AG04449 (cell line): ENCODE measurements at regions not wholly inside any gene's neighbourhood (a gene's known extent, or its start where the extent isn't known, plus 50 kb on each side); places are given as distances from the start of the nearest gene placed in this dataset.
"Not testable (repeated sequence)": the region's sequence is repeated elsewhere in the genome, so short reads cannot be mapped to it uniquely, and the experiment has no call there.

ENCODE experiments used
- CTCF ChIA-PET: fragments of 350-600 bp; formaldehyde crosslinking; extraction: SDS; loops from one replicate; lab custom pipeline; 2021; ENCODE audit warnings: antibody characterized with exemption; lab: Yijun Ruan, JAX
- POLR2A ChIA-PET: fragments of 400-600, 350-600 bp; formaldehyde crosslinking; extraction: SDS; loops from one replicate; lab custom pipeline; 2020; ENCODE audit warnings: antibody characterized with exemption, inconsistent platforms; lab: Yijun Ruan, JAX
- DNase-seq: peaks from one replicate; pipeline ENCODE4 v3.0.0-alpha.2; 2010; ENCODE audit warnings: low read depth, low spot score
- H3K4me3 ChIP-seq: 2 replicates; pipeline ENCODE4 v1.5.1; 2011; ENCODE audit warnings: low read depth, mild to moderate bottlenecking, control low read depth, low read length
- TF ChIP-seq, protein P1 (sequence below): IDR thresholded peaks from one replicate; pipeline ENCODE4 v1.5.1; 2011; ENCODE audit warnings: mild to moderate bottlenecking, moderate library complexity, low read length, control low read depth, inconsistent platforms; ENCODE audit not compliant: insufficient read depth; ENCODE audit errors: missing control alignments

DNA sequence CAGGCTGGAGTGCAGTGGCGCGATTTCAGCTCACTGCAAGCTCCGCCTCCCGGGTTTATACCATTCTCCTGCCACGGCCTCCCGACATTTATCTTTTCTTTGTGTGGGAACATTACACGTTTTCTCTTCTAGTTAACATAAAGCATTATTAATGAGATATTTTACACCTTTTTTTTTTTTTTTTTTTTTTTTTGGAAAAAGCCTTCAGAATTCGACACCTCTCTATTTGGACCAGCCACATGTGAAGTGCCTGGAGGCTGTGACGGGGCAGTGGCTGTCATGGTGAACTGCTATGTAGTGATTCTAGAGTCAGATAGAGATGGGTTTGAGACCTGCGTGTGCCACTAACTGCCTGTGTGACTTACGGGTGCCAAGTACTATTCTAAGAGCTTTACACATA is 64.3 kb downstream of the SMIM38 start:
- DNase-seq, result no peak
- POLR2A ChIA-PET, result no interaction called here
- TF ChIP-seq, protein P1, sequence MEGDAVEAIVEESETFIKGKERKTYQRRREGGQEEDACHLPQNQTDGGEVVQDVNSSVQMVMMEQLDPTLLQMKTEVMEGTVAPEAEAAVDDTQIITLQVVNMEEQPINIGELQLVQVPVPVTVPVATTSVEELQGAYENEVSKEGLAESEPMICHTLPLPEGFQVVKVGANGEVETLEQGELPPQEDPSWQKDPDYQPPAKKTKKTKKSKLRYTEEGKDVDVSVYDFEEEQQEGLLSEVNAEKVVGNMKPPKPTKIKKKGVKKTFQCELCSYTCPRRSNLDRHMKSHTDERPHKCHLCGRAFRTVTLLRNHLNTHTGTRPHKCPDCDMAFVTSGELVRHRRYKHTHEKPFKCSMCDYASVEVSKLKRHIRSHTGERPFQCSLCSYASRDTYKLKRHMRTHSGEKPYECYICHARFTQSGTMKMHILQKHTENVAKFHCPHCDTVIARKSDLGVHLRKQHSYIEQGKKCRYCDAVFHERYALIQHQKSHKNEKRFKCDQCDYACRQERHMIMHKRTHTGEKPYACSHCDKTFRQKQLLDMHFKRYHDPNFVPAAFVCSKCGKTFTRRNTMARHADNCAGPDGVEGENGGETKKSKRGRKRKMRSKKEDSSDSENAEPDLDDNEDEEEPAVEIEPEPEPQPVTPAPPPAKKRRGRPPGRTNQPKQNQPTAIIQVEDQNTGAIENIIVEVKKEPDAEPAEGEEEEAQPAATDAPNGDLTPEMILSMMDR, result no peak
- CTCF ChIA-PET, result interaction anchor here (1.0 to 1.4 kb wide), 2 partner anchors 88 to 424 kb away, joined by 3 read pairs; no protein-coding TSS in a partner anchor
- H3K4me3 ChIP-seq, result no peak overlapping the region

DNA sequence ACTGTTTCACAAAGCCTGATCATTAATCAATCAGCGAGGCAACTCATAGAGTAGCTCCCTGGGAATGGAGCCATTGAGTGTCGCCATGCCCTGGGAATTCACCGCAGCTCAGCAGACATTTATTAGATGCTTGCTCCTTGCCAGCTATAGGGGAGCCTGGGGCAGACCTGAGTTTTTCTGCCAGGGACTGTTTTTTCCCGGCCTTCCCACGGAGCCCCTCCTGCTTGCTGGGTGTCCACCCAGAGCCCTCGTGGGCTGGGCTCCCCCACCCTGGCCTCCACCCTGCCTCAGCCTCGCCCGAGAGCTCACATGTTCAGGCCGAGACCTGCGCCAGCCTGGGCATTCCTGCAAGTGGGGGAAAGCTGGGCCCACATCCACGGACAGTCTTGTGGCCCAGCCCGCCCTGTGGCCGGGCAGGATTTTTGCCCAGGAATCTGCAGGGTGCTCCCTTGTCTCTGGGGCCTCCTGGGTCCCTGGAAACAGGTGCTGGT is 64.9 kb downstream of the SMIM38 start:
- ChIA-PET POLR2A (no interaction called here), CTCF (interaction anchor here (1.0 to 1.4 kb wide), 2 partner anchors 89 to 423 kb away, joined by 3 read pairs; no protein-coding TSS in a partner anchor)
- no peak overlapping the region for H3K4me3 ChIP-seq
- TF ChIP-seq, protein P1, result no peak
- no peak for DNase-seq

DNA sequence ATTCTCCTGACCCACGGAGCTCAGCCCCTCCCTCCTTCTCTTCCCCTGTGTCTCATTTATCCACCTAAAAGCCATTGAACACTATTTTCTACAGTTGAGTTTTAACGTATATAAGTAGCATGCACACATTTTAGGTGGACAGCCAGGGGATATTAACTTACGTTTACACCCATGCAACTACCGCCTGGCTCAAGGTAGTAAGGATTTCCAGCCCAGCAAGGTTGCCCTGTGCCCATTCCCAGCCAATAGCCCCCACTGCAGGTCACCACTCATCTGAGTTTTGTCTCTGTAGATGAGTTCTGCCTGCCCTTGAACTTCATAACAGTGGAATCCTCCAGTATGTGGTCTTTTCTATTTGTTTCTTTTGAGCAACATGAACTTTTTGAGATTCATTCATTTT is 65.4 kb downstream of the SMIM38 start:
- POLR2A ChIA-PET, result no interaction called here
- DNase-seq, result no peak
- CTCF ChIA-PET, result interaction anchor here (1.0 to 1.4 kb wide), 2 partner anchors 90 to 423 kb away, joined by 3 read pairs; no protein-coding TSS in a partner anchor
- no peak overlapping the region for H3K4me3 ChIP-seq
- TF ChIP-seq, protein P1, result no peak

DNA sequence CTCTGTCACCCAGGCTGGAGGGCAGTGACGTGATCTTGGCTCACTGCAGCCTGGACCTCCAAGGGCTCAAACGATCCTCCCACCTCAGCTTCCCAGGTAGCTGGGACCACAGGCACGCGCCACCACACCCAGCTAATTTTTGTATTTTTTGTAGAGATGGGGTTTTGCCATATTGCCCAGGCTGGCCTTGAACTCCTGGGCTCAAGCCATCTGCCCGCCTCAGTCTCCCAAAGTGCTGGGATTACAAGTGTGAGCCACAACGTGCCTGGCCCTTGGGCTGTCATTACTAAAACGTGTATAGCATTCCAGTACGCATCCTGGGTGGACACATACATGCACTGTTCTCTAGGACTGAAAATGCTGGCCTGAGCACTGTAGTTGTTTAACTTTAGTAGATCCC is 65.9 kb downstream of the SMIM38 start:
- DNase-seq, CTCF ChIA-PET: not testable (repeated sequence)

DNA sequence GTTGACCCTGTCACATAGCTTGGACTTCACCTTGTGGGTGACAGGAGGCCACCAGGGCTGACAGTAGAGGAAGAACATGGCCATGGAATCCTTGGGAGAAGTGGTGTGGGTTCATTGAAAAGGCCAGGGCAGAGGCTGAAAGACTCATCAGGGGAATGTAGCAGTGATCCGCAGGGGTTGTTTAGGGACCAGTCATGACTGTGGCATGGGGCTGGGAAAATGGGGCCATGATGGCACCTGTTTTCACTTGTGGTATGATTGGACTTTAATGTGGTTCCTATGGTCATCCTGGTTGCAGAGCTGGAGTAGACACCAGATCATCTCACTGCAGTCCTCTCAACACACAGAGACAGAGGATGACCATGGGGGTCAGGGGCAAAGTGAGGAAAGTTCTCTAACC is 66.7 kb upstream of the MYEOV start:
- H3K4me3 ChIP-seq, result no peak overlapping the region
- ChIA-PET CTCF (interaction anchor here (1.2 kb wide), 1 partner anchor 11 kb away, joined by 3 read pairs; no protein-coding TSS in a partner anchor), POLR2A (interaction anchor here (0.6 kb wide), 1 partner anchor 361 kb away, joined by 3 read pairs; no protein-coding TSS in a partner anchor)
- TF ChIP-seq, protein P1, result no peak
- no peak for DNase-seq

More for the DNA sequence above, 65.9 kb downstream of the SMIM38 start:
- POLR2A ChIA-PET, H3K4me3 ChIP-seq: not testable (repeated sequence)

DNA sequence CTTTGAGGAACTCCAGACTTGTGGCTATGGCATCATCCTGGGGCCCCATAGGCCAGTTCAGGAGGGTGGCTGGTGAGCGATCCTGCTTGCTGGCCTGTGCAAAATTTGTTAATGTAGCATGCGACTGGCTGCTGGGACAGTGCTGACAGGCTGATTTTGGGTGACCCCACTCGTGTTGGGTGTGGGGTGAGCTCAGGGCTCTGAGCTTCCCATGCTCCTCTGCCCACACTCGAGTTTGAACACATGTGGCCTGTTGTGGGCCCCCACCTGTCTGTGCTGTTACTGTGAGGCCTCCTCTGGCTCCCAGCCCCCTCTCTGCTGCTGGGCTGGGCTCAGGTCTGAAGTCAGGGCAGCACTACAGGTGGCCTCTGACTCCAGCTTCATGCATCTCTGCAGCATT is 64.4 kb upstream of the MYEOV start:
- CTCF ChIA-PET, result interaction anchor here (2.1 kb wide), 1 partner anchor 415 kb away, joined by 5 read pairs; no protein-coding TSS in a partner anchor
- POLR2A ChIA-PET, result no interaction called here
- TF ChIP-seq, protein P1, result no peak
- no peak for DNase-seq
- no peak overlapping the region for H3K4me3 ChIP-seq
